NCI-H1930 (cell line): ENCODE measurements at regions not wholly inside any gene's neighbourhood (a gene's known extent, or its start where the extent isn't known, plus 50 kb on each side); places are given as distances from the start of the nearest gene placed in this dataset.

ENCODE experiments used
- DNase-seq, 2 experiments: peaks; one replicate each; lab custom pipeline; 2025; lab: John Stamatoyannopoulos, UW

DNA sequence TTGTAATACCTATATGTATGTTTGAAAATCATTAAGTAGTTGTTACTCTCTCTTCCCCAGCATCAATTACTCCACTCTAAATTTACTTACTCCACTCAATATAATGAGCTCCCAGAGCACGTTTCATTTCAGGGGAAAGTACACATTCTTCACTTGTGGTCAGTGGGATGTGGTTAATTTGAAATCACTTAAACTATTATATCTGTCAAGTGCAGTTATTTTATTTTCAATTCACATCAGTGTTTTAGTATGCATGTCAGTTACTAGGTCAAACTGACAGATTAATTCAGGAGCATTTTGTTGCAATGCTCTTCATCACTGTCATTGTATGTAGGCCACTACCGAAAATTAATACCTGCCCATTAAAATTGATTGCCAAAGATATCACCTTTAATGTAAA, 376.1 kb downstream of the ZIC4 start:
- DNase-seq: no peak

DNA sequence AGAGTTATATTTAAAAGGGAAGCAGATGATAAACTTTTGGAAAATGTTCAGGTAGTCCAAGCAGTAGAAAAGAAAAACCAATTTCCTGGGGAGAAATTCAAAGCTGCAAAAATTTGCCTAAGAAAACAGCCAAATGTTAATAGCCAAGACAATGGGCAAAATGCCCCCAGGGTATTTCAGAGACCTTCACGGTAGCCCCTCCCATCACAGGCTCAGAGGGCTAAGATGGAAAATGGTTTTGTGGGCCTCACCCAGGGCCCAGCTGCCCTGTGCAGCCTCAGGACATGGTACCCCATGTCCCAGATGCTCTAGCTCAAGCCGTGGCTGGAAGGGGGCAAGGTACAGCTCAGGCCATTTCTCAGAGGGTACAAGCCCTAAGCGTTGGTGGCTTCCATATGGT, 391.0 kb downstream of the ZIC4 start:
- no peak for DNase-seq

DNA sequence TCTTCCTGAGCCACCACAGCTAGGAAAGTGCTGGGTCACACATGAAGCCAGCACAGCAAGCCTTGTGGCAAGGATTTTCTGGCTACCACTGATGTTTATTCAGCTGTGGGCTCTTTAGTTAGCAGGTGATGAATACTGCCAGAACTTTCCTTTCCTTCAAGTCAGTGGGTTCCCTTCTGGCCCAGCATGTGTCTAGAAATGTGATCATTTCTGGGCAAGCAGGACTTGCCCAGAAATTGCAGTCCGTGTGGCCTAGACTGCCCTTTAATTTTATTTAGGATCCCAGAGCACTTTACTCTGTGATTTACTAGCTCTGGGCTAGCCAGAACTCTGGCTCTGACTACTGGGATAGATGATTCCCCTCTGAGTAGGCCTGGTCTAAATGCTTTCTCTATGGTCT, 397.5 kb downstream of the ZIC4 start:
- DNase-seq: no peak

DNA sequence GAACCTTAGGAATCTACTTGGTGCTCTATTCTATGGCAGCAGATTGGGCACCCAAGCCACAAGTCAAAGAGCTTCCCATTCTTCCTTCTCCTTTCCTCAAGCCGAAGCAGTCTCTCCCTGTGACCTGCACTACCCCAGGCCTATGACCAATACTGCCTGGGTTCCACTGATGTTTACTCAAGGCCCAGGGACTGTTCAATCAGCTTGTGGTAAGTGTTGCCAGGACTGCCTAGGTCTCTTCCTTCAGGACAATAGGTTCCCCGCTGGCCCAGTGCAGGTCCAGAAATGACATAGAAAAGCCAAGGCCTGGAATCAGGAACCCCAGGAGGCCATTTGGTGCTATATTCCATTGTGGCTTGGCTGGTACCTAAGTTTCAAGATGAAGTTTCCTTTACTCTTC, 397.9 kb downstream of the ZIC4 start:
- DNase-seq: no peak

DNA sequence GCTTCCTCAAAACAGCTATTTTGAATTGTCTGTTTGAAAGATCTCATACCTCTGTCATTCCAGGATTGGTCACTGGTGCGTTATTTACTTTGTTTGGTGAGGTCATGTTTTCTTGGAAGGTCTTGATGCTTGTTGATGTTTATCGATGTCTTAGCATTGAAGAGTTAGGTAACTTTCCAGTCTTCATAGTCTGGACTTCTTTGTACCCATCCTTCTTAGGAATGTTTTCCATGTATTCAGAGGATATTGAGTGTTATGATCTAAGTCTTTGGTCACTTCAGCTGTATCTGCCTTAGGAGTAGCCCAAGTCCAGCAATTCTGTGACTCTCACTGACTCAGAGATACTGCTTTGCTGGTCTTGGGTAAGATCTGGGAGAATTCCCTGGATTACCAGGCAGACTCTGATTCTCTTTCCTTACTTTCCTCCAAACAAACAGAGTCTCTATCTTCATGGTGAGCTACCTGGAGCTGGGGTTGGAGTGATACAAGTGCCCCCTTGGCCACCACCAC, 398.6 kb downstream of the ZIC4 start:
- DNase-seq: no peak

DNA sequence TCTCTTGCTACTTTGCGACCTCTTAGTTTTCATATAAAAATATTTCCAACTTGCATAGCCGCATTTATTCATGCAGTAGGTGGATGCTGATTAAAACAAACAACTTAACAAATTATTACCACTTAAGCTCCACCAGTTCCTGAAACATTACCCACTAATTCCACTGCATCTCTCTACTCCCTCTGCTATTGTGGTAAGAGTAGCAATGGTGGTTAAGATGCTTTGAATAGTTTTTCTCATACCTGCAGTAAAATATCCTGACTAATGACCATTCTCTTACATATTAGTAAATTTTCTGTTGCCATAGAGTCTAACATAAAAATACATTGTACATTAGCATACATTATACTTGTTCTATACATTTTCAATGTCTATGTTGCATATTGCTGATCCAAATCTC, 397.6 kb upstream of the PLSCR5 start:
- no peak for DNase-seq

DNA sequence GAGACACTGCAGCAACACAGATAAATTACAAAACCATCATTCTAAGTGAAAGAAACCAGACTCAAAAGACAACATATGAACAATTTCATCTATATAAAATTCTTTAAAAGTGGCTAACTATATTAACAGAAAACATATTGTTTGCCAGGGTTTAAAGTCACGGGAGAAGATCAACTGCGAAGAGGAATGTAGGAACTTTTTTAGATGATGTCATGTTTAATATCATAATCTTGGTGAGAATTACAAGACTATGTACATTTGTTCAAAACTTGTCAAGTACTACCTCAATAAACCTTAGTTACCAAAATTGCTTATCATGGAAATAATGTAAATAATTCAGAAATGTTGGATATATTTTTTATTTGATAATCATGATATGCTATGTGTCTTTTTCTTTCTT, 395.1 kb upstream of the PLSCR5 start:
- DNase-seq: no peak

DNA sequence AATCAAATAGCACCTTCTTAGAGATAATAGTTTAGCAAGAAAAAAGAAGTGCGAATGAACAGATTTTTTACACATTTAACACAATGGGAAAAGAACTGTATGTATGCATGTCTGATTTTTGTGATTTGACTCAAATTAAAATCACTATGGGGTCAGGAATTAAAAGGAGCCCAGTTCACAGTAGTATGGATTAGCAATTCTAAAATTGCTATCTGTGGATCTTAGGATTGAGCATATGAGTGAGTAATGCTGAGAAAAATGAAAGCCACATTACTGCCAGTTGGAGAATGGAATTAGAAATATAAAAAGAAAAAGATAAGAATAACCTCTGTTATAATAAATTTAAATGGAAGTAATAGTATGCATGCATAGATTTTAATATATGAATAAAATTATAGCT, 386.8 kb upstream of the PLSCR5 start:
- no peak for DNase-seq

DNA sequence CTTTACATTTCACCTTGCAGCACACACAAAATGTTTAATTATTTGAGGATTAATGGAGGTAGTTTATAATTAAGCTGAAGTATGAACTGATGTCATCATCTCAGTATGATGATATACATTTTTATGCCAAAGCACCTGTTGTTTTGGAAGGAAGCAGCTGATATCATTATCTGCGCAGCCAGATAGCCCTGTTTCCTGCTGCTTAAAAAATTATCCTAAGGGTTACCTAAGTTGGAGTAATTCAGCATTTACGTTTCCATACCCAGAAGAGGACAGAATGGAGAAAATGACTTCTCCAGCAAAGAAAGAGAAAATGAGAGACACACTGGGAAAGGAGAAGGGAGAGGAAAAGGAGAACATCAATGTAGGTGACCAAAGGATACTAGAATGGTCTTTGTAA, 370.3 kb upstream of the PLSCR5 start:
- DNase-seq: no peak

DNA sequence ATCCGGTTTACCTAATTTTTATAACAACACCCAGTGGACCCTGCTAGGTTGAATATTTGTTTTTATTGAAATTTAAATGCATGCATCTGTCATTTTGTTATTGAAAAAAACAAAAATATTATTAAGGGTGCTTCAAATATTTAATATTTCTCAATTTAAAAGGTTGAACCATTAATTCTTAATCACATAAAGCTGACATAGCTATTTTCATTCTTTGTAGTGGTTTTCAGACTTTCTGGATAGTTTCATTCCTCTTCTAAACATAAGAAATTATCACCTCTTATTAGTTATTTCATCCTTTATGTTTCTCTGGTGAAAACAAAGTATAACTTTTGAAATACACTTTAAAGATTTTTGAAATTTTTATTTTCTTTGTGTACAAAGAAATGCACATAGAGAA, 369.9 kb upstream of the PLSCR5 start:
- DNase-seq: no peak

DNA sequence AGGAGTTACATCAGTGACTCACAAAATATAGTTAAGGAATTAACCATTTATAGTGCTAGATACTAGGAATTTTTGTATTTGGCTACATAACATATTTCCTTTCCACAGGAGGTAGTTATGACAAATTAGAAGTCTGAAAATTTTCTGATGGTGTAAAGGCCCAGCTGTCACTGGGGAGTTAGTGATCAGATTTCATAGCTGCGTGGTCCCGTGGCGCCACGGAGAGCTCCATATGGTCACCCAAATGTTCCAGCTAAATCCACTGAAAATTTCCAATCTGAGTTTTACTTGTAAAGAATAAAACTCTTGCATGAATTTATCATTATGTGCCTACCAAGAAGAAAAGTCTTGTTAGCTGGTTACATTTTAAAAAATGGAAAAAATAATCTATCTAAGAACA, 368.9 kb upstream of the PLSCR5 start:
- DNase-seq: no peak

DNA sequence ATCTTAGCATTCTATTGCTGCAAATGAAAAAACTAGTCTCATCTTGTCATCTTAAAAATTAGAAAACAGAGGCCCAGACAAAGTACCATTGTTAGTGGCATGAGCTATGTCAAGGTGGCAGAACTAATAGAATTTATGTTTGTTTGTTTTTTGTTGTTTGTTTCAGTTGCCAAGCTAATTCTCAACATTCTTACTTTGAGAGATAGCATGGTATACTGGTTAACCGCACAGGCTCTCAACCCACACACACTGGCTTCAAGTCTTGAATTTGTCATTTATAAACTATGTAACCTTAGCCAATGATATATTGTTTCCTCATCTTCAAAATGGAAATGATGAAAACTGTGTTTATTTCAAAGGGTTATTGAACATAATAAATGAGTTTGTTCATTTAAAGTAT, 367.6 kb upstream of the PLSCR5 start:
- no peak for DNase-seq

DNA sequence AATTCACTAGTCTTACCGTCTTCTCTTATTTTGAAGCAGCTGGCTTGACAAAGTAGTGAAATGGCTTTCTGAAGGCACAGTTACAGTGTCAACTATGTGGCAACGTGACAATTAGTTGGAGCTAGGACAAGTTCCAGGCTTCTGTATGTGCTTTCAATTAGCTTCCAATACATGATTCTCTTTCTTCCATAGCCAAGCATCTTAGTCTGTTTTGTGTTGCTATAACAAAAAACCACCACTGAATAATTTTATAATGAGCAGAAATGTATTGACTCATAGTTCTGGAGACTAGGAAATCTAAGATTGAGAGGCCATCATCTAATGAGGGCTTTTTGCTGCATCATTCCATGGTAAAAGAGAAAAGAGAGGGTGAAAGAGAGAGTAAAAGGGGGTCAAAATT, 365.1 kb upstream of the PLSCR5 start:
- DNase-seq: no peak

DNA sequence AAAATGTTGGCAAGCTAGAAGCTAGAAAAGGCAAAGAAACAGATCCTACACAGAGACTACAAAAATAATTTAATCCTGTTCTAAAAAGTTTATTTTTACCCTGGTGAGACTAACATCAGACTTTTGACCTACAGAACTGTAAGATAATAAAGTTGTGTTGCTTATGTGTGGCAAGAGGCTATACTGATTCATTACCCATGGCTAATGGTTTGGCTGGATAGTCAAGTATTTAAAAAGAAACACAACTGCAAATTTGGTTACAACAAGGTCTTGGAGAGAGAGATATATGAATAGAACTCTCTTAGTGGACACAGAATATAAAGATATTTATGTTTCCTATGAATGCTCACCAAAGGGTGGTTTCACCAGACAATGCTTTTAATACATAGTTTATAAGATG, 364.2 kb upstream of the PLSCR5 start:
- DNase-seq: no peak

DNA sequence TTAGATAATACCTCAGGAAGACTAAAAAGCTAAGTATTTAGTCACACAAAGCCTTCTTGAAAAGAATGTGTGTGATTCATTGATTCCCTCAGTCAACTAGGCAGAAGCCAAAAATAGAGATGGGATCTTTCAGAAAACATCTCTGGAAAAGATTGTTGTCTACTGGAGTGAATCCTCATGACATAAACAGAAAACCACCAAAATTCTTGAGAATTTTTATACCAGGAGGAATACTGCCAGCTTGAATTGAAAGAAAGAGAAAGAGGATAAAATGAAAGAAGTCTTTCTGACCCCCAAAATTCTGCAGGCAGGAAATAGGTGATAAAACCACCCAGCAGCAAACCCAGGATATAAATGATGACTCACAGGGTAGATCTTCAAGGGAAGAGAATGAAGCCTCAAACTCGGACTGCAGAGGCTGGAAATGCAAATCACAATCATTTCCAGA, 363.1 kb upstream of the PLSCR5 start:
- DNase-seq: no peak

DNA sequence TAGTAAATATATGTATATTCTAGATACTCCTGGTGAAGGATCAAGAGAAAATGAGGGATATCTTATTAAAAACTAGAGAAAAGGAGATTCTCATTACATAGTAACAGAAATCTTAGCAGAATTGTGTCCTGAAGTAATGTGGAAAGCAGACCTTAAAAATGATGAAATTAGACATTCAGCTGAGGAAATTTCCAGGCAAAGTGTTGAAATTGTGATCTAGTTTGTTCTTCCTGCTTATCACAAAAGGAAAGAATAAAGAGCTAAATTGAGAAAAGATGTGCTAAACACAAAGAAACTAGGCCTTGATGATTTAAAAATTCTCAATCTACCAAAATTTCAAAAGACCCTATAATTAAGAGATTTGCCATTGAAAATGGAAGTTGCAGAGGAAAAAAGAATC, 362.6 kb upstream of the PLSCR5 start:
- no peak for DNase-seq

DNA sequence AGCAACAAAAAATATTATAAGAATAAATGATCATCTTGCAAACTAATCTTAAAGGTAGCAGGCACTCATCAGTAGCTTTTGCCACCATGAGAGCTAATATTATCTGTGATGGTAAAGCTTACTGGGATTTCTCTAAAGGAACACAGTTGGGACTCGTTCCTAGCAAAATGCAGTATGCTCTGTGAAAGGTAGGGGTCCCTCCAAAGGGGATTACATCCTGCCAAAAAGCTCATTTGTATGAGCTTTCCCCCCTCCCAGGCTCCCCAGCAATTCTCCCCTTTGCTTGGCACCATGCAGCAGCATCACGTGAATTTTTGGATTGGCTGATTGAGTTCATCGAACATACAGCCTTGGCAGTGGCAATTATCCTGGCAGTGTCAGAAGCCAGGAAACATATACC, 361.0 kb upstream of the PLSCR5 start:
- DNase-seq: no peak

DNA sequence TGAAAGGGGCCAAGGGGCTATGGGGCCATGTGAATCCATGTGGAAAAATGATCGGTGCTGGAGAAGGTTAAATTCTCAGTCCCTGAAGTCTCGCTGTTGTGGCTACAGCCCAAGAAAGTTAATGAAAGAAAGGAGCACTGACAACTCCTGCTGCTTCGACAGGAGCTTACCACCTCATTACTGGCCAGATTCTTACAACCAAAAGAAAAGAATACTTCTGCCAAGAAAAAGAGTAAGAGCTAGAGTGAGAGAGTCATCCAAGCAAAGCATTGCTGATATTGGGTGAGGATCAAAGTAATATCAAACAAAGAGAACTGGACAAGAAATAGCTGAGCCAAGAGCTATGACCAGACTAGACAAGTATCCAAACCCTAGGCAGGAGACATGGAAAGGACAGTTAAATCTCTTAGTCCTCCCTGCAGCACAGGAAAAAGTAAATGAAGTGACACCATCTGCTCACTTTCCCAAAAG, 348.4 kb upstream of the PLSCR5 start:
- no peak for DNase-seq

DNA sequence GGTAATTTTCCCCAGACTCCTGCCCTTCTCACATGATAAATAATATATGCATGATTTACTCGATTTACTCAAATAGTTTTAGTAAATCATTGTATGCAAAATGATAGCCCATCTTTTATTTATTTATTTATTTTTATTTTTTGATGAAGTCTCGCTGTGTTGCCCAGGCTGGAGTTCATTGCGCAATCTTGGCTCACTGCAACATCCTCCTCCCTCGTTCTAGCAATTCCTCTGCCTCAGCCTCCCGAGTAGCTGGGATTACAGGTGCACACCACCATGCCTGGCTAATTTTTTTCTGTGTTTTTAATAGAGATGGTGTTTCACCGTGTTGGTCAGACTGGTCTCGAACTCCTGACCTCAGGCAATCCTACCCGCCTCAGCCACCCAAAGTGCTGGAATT, 343.8 kb upstream of the PLSCR5 start:
- no peak for DNase-seq

DNA sequence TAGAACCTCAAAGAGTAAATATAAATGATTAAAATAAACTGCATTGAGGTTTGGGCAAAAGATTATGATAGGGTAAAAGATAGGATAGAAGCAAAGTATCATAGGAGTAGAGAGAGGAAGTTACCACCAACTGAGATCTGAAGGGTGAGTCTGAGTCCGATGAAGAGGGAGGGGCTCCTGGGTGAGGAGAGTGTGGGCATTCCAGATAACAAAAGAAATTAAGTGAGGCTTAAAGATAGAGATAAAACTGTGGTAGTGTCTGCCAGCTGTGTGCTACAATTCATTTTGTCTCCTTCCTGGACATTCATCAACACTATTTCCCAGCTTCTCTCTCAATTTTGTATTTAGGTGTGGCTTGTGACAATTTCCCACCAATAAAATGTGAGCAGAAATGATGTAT, 343.0 kb upstream of the PLSCR5 start:
- DNase-seq: no peak

DNA sequence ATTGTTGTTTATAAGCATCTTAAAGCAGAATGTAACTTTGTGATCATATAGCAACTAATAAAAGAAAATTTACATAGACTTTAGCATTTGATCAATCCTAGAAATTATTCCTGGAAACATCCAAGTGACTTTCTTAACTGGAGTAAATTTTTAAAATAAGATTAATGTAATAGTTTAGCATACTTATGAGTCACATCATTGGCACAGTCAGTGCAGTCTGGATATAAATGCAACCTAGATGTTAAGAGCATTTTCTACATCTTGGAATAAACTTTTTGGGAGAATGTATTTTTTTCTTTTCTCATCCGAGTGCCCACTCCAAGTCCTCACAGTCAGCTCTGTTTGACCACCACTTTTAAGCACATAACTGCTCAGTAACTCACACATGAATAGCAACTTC, 324.6 kb upstream of the PLSCR5 start:
- DNase-seq: no peak

DNA sequence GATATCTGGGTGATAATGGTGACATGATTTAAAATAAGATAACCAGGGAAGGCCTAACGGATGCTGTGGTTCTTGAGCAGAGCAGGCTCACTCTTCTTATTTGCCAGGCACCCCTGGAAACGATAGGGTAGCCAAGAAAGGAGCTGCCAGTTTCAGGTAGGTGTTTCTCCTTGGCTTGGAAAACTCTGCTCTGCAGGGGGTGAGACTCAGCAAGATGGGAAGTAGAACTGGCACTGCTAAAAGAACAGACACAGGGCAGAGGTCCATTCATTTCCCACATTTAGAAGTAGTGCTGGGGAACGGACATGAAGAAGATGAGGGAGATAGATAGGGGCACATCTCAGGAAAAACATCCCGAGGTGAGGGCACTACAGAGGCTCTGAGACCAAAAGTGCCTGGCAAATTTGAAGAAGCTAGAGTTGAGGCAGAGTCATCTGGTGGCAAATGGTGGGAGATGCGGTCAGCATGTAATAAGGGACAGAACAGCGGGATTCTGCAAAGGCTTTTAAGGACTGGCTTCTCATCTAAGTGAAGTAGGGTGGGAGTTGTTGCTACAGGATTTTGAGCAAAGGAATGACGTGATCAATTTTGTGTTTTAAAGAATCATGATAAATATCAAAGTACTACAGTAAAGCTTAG, 323.4 kb upstream of the PLSCR5 start:
- DNase-seq: no peak

DNA sequence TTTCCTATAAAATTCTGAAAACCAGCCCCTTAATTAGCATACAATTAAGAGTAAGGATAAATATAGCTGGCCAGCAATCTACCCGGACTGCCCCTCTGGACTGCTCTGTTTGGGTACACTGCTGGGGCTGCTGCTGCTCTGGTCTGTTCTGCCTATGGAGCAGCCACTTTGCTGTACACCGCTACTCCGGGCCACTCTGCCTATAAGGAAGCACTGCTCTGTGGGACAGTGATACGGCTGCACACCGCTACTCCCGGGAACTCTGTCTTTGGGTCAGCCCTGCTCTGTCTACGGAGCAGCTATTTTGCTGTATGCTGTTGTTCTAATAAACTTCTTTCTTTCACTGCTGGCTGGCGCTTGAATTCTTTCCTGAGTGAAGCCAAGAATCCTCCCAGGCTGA, 316.5 kb upstream of the PLSCR5 start:
- DNase-seq: no peak

DNA sequence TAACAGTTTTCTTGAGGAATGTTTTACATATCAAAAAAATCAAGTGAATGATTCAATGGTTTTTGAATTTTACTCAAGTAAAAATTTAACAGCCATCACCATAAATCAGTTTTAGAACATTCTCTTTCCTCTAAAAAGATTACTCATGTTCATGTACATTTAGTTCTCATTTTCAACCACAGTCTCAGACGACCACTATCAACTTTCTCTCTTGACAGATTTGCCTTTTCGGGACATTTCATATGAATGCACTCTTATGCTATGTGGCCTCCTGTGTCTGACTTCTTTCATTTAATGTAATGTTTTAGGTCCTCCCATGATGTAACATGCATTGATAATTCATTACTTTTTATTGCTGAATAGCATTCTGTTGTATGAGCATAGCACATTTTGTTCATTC, 309.3 kb upstream of the PLSCR5 start:
- DNase-seq: no peak
